T follicular helper cell (primary cell): ENCODE measurements at regions not wholly inside any gene's neighbourhood (a gene's known extent, or its start where the extent isn't known, plus 50 kb on each side); places are given as distances from the start of the nearest gene placed in this dataset.

Experiments
- DNase-seq: peaks from one replicate; pipeline ENCODE4 v3.0.0-alpha.2; 2020; ENCODE audit warnings: low read depth

GRCh38 chr16:7093511-7093910 is 239.1 kb upstream of the RBFOX1 start:
- no peak for DNase-seq

GRCh38 chr16:7090628-7091115 is 242.0 kb upstream of the RBFOX1 start:
- DNase-seq: no peak

GRCh38 chr16:7089751-7090150 is 242.9 kb upstream of the RBFOX1 start:
- DNase-seq: no peak

- no peak for DNase-seq
These were observed 243.9 kb upstream of the RBFOX1 start for GRCh38 chr16:7088711-7089110.

GRCh38 chr16:7086822-7087616 is 245.6 kb upstream of the RBFOX1 start:
- no peak for DNase-seq

- no peak for DNase-seq
These were observed 246.9 kb upstream of the RBFOX1 start for GRCh38 chr16:7085776-7086175.

- no peak for DNase-seq
These were observed 249.5 kb upstream of the RBFOX1 start for GRCh38 chr16:7083096-7083495.

- DNase-seq: no peak
These were observed 255.0 kb upstream of the RBFOX1 start for GRCh38 chr16:7077636-7078035.

- no peak for DNase-seq
These were observed 257.9 kb upstream of the RBFOX1 start for GRCh38 chr16:7074715-7075114.

GRCh38 chr16:7057458-7057857 is 275.2 kb upstream of the RBFOX1 start:
- DNase-seq: no peak

GRCh38 chr16:7055443-7055842 is 277.2 kb upstream of the RBFOX1 start:
- no peak for DNase-seq

- DNase-seq: no peak
These were observed 280.9 kb upstream of the RBFOX1 start for GRCh38 chr16:7051591-7052349.

GRCh38 chr16:7044331-7044730 is 288.3 kb upstream of the RBFOX1 start:
- DNase-seq: no peak

- no peak for DNase-seq
These were observed 294.2 kb upstream of the RBFOX1 start for GRCh38 chr16:7038475-7038874.

GRCh38 chr16:7037495-7037894 is 295.1 kb upstream of the RBFOX1 start:
- no peak for DNase-seq

GRCh38 chr16:7031031-7031430 is 301.6 kb upstream of the RBFOX1 start:
- no peak for DNase-seq

GRCh38 chr16:7027401-7027800 is 305.2 kb upstream of the RBFOX1 start:
- no peak for DNase-seq

- no peak for DNase-seq
These were observed 306.0 kb upstream of the RBFOX1 start for GRCh38 chr16:7026639-7027038.

GRCh38 chr16:7025616-7026190 is 306.9 kb upstream of the RBFOX1 start:
- DNase-seq: no peak

- no peak for DNase-seq
These were observed 310.9 kb upstream of the RBFOX1 start for GRCh38 chr16:7021653-7022275.

- DNase-seq: no peak
These were observed 315.5 kb upstream of the RBFOX1 start for GRCh38 chr16:7017006-7017662.

GRCh38 chr16:7014756-7015155 is 317.9 kb upstream of the RBFOX1 start:
- no peak for DNase-seq
